Suprapubic skin (tissue), 4 donors: ENCODE measurements at regions not wholly inside any gene's neighbourhood (a gene's known extent, or its start where the extent isn't known, plus 50 kb on each side); places are given as distances from the start of the nearest gene placed in this dataset.

Experiments
- EP300 ChIP-seq: sonication (generic); formaldehyde crosslinking; IDR thresholded peaks from one replicate; pipeline ENCODE4 v1.6.1; 2017; ENCODE audit warnings: antibody characterized with exemption
- POLR2A ChIP-seq, 2 donors: fragments of 450-650 bp; IDR thresholded peaks; one replicate each; pipeline ENCODE4 v1.6.1; 2017; ENCODE audit warnings: antibody characterized with exemption in 2 of 2, mild to moderate bottlenecking in 2 of 2, moderate library complexity in 2 of 2
- POLR2AphosphoS5 ChIP-seq, 3 donors: sonication (generic); formaldehyde crosslinking; IDR thresholded peaks; one replicate each; pipeline ENCODE4 v1.6.1; 2017; ENCODE audit warnings: antibody characterized with exemption in 3 of 3
- TF ChIP-seq, protein P1 (sequence below), 2 donors: fragments of 200-600 bp in 1 of 2; fragments of 450-650 bp in 1 of 2; sonication (generic) in 1 of 2; IDR thresholded peaks; one replicate each; pipeline ENCODE4 v1.5.1; 2016 to 2019; ENCODE audit warnings: antibody characterized with exemption in 2 of 2, mild to moderate bottlenecking in 1 of 2, moderate library complexity in 1 of 2

- TF ChIP-seq, protein P1, sequence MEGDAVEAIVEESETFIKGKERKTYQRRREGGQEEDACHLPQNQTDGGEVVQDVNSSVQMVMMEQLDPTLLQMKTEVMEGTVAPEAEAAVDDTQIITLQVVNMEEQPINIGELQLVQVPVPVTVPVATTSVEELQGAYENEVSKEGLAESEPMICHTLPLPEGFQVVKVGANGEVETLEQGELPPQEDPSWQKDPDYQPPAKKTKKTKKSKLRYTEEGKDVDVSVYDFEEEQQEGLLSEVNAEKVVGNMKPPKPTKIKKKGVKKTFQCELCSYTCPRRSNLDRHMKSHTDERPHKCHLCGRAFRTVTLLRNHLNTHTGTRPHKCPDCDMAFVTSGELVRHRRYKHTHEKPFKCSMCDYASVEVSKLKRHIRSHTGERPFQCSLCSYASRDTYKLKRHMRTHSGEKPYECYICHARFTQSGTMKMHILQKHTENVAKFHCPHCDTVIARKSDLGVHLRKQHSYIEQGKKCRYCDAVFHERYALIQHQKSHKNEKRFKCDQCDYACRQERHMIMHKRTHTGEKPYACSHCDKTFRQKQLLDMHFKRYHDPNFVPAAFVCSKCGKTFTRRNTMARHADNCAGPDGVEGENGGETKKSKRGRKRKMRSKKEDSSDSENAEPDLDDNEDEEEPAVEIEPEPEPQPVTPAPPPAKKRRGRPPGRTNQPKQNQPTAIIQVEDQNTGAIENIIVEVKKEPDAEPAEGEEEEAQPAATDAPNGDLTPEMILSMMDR (IDR thresholded peaks at IDR 0.05): no peak
- TF ChIP-seq POLR2AphosphoS5 (IDR thresholded peaks at IDR 0.05) (no peak), EP300 (no peak), POLR2A (IDR thresholded peaks at IDR 0.05) (no peak)
These were observed 412.3 kb downstream of the RFC3 start for GRCh38 chr13:34230271-34230670.
